GM23338 (cell line): ENCODE measurements at regions not wholly inside any gene's neighbourhood (a gene's known extent, or its start where the extent isn't known, plus 50 kb on each side); places are given as distances from the start of the nearest gene placed in this dataset.

Source experiments
- ATAC-seq: fragments of 200-7000 bp; cut with Tn5 transposase; 3 replicates; pipeline ENCODE4 v1.9.1; 2020
- DNase-seq: peaks from one replicate; pipeline ENCODE4 v3.0.0-alpha.2; 2015; ENCODE audit warnings: low spot score
- H2AFZ ChIP-seq: fragments of 200-600 bp; sonication (generic); 2 replicates; pipeline ENCODE4 v1.8.0; 2016; ENCODE audit warnings: antibody characterized with exemption, mild to moderate bottlenecking, moderate library complexity
- H3F3A ChIP-seq: fragments of 200-600 bp; sonication (generic); replicated peaks from 2 replicates; pipeline ENCODE4 v1.8.0; 2017; ENCODE audit warnings: antibody characterized with exemption, mixed run types, low read depth
- H3K27ac ChIP-seq: fragments of 200-600 bp; sonication (generic); 2 replicates; pipeline ENCODE4 v1.6.1; 2016; ENCODE audit warnings: low read depth
- H3K27me3 ChIP-seq: fragments of 200-600 bp; sonication (generic); 2 replicates; pipeline ENCODE4 v1.8.0; 2016; ENCODE audit warnings: mild to moderate bottlenecking, mixed run types, moderate library complexity; ENCODE audit not compliant: insufficient read depth
- H3K36me3 ChIP-seq: fragments of 200-600 bp; sonication (generic); 2 replicates; pipeline ENCODE4 v1.8.0; 2016; ENCODE audit warnings: mild to moderate bottlenecking; ENCODE audit not compliant: insufficient read depth
- H3K4me1 ChIP-seq: fragments of 200-600 bp; sonication (generic); 2 replicates; pipeline ENCODE4 v1.8.0; 2016; ENCODE audit warnings: mild to moderate bottlenecking, moderate library complexity; ENCODE audit not compliant: insufficient read depth
- H3K4me2 ChIP-seq: fragments of 200-600 bp; sonication (generic); 2 replicates; pipeline ENCODE4 v1.7.1; 2017; ENCODE audit warnings: mixed run types
- H3K4me3 ChIP-seq: fragments of 200-600 bp; sonication (generic); 2 replicates; pipeline ENCODE4 v1.6.1; 2016; ENCODE audit warnings: mixed run types
- H3K79me2 ChIP-seq: fragments of 200-600 bp; sonication (generic); replicated peaks from 2 replicates; pipeline ENCODE4 v1.8.0; 2017; ENCODE audit warnings: mild to moderate bottlenecking; ENCODE audit not compliant: insufficient read depth
- H3K9me2 ChIP-seq: fragments of 200-600 bp; sonication (generic); 2 replicates; pipeline ENCODE4 v1.8.0; 2017; ENCODE audit not compliant: insufficient read depth
- H4K20me1 ChIP-seq: fragments of 200-600 bp; sonication (generic); replicated peaks from 2 replicates; pipeline ENCODE4 v1.8.0; 2017; ENCODE audit warnings: mild to moderate bottlenecking; ENCODE audit not compliant: insufficient read depth
- H3K27ac Mint-ChIP-seq: 2 replicates; pipeline ENCODE4 v1.8.0; 2020; ENCODE audit warnings: inconsistent platforms, mild to moderate bottlenecking, moderate library complexity, mixed read lengths
- H3K27me3 Mint-ChIP-seq: 3 replicates; pipeline ENCODE4 v1.8.0; 2022; ENCODE audit warnings: low read depth, mild to moderate bottlenecking, moderate library complexity, mixed read lengths, inconsistent platforms; ENCODE audit not compliant: insufficient read depth, poor library complexity
- H3K36me3 Mint-ChIP-seq: 3 replicates; pipeline ENCODE4 v1.8.0; 2021; ENCODE audit warnings: low read depth, mild to moderate bottlenecking, inconsistent platforms, moderate library complexity, mixed read lengths
- H3K4me1 Mint-ChIP-seq: 3 replicates; pipeline ENCODE4 v1.8.0; 2020; ENCODE audit warnings: mild to moderate bottlenecking, inconsistent platforms, mixed read lengths
- H3K4me3 Mint-ChIP-seq: 3 replicates; pipeline ENCODE4 v1.8.0; 2021; ENCODE audit warnings: moderate library complexity, mild to moderate bottlenecking, inconsistent platforms, mixed read lengths
- H3K9me3 Mint-ChIP-seq: 3 replicates; pipeline ENCODE4 v1.8.0; 2020; ENCODE audit warnings: moderate library complexity, mild to moderate bottlenecking, inconsistent platforms, mixed read lengths
- CREB1 ChIP-seq: fragments of 250-450 bp; sonication (Bioruptor Pico); IDR thresholded peaks from 2 replicates; pipeline ENCODE4 v1.5.0; 2020; ENCODE audit warnings: low read depth, mild to moderate bottlenecking, moderate library complexity
- EZH2phosphoT487 ChIP-seq: fragments of 200-600 bp; sonication (generic); IDR thresholded peaks from one replicate; pipeline ENCODE4 v1.8.1; 2018; ENCODE audit warnings: antibody characterized with exemption; ENCODE audit not compliant: unreplicated experiment
- POLR2AphosphoS5 ChIP-seq: IDR thresholded peaks from 2 replicates; pipeline ENCODE4 v1.6.1; 2016; ENCODE audit warnings: antibody characterized with exemption, low read depth
- ZNF114 ChIP-seq: fragments of 250-450 bp; sonication (Bioruptor Pico); IDR thresholded peaks from 2 replicates; pipeline ENCODE4 v1.5.0; 2020; ENCODE audit warnings: mild to moderate bottlenecking, moderate library complexity
- TF ChIP-seq, protein P1 (sequence below): IDR thresholded peaks from one replicate; pipeline ENCODE4 v1.6.1; 2018; ENCODE audit warnings: antibody characterized with exemption; ENCODE audit not compliant: unreplicated experiment
- TF ChIP-seq, protein P2 (sequence below): fragments of 250-450 bp; sonication (Bioruptor Pico); IDR thresholded peaks from 2 replicates; pipeline ENCODE4 v1.5.0; 2020; ENCODE audit warnings: mild to moderate bottlenecking, moderate library complexity
- TF ChIP-seq, protein P3 (sequence below): IDR thresholded peaks from 2 replicates; pipeline ENCODE4 v1.6.1; 2016; ENCODE audit warnings: antibody characterized with exemption

DNA sequence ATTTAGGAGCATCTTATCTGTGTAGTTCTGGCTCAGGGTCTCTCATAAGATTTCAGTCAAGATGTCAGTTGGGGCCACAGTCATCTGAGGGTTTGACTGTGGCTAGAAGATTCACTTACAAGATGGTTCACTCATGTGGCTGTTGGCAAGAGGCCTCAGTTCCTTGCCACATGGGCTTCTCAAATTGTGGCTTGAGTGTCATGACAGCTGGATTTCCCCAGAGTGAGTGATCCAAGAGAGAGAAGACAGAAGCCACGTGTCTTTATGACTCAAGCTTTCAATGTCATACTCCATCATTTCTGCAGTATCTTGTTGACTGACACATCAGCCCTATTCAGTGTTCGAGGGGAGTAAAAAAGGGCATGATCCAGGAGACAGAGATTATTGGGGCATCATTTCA, 131.3 kb upstream of the AP1S2 start:
- Mint-ChIP-seq H3K4me1 (peaks cover 4% of the 10 kb centered on the region; the same call in 2 of the 3 replicates), H3K36me3 (no peaks in the 10 kb centered on the region), H3K27ac (no peak overlapping the region), H3K4me3 (no peak overlapping the region), H3K9me3 (no peaks in the 10 kb centered on the region), H3K27me3 (no peaks in the 10 kb centered on the region)
- Histone ChIP-seq H3K4me2 (no peak overlapping the region), H3K27ac (no peak overlapping the region), H3K27me3 (no peaks in the 10 kb centered on the region), H3K79me2 (no peaks in the 10 kb centered on the region), H3K4me1 (no peaks in the 10 kb centered on the region), H3K4me3 (no peak overlapping the region), H3K9me2 (no peaks in the 10 kb centered on the region), H3F3A (no peaks in the 10 kb centered on the region), H3K36me3 (no peaks in the 10 kb centered on the region), H4K20me1 (no peaks in the 10 kb centered on the region), H2AFZ (no peak overlapping the region)
- no peak for ATAC-seq
- DNase-seq, result no peak
- TF ChIP-seq, protein P1, sequence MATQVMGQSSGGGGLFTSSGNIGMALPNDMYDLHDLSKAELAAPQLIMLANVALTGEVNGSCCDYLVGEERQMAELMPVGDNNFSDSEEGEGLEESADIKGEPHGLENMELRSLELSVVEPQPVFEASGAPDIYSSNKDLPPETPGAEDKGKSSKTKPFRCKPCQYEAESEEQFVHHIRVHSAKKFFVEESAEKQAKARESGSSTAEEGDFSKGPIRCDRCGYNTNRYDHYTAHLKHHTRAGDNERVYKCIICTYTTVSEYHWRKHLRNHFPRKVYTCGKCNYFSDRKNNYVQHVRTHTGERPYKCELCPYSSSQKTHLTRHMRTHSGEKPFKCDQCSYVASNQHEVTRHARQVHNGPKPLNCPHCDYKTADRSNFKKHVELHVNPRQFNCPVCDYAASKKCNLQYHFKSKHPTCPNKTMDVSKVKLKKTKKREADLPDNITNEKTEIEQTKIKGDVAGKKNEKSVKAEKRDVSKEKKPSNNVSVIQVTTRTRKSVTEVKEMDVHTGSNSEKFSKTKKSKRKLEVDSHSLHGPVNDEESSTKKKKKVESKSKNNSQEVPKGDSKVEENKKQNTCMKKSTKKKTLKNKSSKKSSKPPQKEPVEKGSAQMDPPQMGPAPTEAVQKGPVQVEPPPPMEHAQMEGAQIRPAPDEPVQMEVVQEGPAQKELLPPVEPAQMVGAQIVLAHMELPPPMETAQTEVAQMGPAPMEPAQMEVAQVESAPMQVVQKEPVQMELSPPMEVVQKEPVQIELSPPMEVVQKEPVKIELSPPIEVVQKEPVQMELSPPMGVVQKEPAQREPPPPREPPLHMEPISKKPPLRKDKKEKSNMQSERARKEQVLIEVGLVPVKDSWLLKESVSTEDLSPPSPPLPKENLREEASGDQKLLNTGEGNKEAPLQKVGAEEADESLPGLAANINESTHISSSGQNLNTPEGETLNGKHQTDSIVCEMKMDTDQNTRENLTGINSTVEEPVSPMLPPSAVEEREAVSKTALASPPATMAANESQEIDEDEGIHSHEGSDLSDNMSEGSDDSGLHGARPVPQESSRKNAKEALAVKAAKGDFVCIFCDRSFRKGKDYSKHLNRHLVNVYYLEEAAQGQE, result no peak
- no peak for TF ChIP-seq CREB1
- TF ChIP-seq, protein P2, sequence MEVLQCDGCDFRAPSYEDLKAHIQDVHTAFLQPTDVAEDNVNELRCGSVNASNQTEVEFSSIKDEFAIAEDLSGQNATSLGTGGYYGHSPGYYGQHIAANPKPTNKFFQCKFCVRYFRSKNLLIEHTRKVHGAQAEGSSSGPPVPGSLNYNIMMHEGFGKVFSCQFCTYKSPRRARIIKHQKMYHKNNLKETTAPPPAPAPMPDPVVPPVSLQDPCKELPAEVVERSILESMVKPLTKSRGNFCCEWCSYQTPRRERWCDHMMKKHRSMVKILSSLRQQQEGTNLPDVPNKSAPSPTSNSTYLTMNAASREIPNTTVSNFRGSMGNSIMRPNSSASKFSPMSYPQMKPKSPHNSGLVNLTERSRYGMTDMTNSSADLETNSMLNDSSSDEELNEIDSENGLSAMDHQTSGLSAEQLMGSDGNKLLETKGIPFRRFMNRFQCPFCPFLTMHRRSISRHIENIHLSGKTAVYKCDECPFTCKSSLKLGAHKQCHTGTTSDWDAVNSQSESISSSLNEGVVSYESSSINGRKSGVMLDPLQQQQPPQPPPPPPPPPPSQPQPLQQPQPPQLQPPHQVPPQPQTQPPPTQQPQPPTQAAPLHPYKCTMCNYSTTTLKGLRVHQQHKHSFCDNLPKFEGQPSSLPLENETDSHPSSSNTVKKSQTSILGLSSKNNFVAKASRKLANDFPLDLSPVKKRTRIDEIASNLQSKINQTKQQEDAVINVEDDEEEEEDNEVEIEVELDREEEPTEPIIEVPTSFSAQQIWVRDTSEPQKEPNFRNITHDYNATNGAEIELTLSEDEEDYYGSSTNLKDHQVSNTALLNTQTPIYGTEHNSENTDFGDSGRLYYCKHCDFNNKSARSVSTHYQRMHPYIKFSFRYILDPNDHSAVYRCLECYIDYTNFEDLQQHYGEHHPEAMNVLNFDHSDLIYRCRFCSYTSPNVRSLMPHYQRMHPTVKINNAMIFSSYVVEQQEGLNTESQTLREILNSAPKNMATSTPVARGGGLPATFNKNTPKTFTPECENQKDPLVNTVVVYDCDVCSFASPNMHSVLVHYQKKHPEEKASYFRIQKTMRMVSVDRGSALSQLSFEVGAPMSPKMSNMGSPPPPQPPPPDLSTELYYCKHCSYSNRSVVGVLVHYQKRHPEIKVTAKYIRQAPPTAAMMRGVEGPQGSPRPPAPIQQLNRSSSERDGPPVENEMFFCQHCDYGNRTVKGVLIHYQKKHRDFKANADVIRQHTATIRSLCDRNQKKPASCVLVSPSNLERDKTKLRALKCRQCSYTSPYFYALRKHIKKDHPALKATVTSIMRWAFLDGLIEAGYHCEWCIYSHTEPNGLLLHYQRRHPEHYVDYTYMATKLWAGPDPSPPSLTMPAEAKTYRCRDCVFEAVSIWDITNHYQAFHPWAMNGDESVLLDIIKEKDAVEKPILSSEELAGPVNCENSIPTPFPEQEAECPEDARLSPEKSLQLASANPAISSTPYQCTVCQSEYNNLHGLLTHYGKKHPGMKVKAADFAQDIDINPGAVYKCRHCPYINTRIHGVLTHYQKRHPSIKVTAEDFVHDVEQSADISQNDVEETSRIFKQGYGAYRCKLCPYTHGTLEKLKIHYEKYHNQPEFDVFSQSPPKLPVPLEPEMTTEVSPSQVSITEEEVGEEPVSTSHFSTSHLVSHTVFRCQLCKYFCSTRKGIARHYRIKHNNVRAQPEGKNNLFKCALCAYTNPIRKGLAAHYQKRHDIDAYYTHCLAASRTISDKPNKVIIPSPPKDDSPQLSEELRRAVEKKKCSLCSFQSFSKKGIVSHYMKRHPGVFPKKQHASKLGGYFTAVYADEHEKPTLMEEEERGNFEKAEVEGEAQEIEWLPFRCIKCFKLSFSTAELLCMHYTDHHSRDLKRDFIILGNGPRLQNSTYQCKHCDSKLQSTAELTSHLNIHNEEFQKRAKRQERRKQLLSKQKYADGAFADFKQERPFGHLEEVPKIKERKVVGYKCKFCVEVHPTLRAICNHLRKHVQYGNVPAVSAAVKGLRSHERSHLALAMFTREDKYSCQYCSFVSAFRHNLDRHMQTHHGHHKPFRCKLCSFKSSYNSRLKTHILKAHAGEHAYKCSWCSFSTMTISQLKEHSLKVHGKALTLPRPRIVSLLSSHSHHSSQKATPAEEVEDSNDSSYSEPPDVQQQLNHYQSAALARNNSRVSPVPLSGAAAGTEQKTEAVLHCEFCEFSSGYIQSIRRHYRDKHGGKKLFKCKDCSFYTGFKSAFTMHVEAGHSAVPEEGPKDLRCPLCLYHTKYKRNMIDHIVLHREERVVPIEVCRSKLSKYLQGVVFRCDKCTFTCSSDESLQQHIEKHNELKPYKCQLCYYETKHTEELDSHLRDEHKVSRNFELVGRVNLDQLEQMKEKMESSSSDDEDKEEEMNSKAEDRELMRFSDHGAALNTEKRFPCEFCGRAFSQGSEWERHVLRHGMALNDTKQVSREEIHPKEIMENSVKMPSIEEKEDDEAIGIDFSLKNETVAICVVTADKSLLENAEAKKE, result no peak
- no peak for TF ChIP-seq EZH2phosphoT487
- no peak for TF ChIP-seq POLR2AphosphoS5
- TF ChIP-seq, protein P3, sequence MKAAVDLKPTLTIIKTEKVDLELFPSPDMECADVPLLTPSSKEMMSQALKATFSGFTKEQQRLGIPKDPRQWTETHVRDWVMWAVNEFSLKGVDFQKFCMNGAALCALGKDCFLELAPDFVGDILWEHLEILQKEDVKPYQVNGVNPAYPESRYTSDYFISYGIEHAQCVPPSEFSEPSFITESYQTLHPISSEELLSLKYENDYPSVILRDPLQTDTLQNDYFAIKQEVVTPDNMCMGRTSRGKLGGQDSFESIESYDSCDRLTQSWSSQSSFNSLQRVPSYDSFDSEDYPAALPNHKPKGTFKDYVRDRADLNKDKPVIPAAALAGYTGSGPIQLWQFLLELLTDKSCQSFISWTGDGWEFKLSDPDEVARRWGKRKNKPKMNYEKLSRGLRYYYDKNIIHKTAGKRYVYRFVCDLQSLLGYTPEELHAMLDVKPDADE, result no peak
- no peak for TF ChIP-seq ZNF114 (CRISPR knock-in tag)
